Liver (tissue), 3 donors: ENCODE measurements at regions not wholly inside any gene's neighbourhood (a gene's known extent, or its start where the extent isn't known, plus 50 kb on each side); places are given as distances from the start of the nearest gene placed in this dataset.

ENCODE experiments used
- RAD21 ChIP-seq, 2 donors: IDR thresholded peaks; 2 replicates each; pipeline ENCODE4 v1.6.1; 2016; ENCODE audit warnings: antibody characterized with exemption in 2 of 2, mild to moderate bottlenecking in 2 of 2
- TF ChIP-seq, protein P1 (sequence below): fragments of 150-350 bp; IDR thresholded peaks from 2 replicates; pipeline ENCODE4 v1.5.1; 2017; ENCODE audit warnings: improper control_type of control experiment, low read depth, low read length; ENCODE audit not compliant: missing input control
- donor health status: healthy.
- donor health status: healthy.

DNA sequence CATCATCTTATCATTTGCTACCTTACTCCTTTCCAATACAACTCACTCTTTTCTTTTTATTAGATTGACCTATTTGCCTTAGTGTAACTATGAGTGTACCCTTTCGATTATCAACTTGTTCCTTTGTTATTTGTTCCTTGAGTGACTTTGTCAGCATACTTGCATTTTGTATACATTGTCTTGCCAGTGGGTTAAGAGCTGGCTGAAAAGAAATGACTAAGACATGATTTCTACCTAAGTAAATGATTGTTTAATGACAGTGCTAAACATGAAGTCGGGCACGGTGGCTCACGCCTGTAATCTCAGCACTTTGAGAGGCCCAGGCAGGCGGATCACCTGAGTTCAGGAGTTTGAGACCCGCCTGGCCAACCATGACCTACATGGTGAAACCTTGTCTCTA, 1042.3 kb downstream of the TBL1XR1 start:
- TF ChIP-seq RAD21 (IDR thresholded peaks at IDR 0.05) = no peak
- TF ChIP-seq, protein P1, sequence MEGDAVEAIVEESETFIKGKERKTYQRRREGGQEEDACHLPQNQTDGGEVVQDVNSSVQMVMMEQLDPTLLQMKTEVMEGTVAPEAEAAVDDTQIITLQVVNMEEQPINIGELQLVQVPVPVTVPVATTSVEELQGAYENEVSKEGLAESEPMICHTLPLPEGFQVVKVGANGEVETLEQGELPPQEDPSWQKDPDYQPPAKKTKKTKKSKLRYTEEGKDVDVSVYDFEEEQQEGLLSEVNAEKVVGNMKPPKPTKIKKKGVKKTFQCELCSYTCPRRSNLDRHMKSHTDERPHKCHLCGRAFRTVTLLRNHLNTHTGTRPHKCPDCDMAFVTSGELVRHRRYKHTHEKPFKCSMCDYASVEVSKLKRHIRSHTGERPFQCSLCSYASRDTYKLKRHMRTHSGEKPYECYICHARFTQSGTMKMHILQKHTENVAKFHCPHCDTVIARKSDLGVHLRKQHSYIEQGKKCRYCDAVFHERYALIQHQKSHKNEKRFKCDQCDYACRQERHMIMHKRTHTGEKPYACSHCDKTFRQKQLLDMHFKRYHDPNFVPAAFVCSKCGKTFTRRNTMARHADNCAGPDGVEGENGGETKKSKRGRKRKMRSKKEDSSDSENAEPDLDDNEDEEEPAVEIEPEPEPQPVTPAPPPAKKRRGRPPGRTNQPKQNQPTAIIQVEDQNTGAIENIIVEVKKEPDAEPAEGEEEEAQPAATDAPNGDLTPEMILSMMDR = no peak
